LoVo (cell line): ENCODE measurements at regions not wholly inside any gene's neighbourhood (a gene's known extent, or its start where the extent isn't known, plus 50 kb on each side); places are given as distances from the start of the nearest gene placed in this dataset.

ENCODE experiments used
- DNase-seq: peaks from one replicate; pipeline ENCODE4 v3.0.0-alpha.2; 2016; ENCODE audit warnings: low spot score

DNA sequence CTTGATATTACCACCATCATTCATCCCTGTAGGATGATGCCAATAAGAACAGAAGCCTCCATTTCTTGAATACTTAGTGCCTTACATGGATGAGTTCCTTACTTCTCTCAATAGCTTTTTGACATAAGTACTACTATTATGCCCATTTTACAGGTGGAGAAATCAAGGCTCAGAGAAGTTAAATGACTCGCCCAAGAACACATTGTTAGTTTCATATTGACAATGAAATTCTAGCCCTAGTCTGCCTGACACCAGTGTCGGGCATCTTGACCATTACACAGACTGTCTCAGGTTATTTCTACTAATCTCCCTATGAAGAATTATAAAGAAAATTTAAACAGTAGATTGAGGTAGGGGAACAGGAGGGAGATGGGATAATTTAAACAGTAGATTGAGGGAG lies 52.5 kb upstream of the ARL8B start:
- DNase-seq, result no peak

DNA sequence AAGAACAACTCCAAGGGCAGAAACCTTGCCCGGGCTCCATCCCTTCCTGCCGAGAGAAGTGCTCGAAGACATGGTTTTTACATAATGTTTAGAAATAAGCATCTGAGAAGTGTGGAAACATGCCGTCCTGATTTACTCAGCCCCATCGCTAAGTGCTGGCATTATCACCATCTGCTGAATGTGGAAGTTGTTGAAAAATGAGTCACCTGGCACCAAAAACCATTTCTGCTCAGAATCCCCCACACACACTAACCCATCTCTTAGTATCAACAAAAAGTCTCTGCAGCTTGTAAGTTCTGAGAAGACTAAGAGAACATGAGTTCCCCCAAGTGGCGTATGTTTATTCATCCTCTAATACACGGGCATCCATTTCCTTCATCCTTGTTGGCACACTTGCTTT lies 51.0 kb upstream of the ARL8B start:
- no peak for DNase-seq

DNA sequence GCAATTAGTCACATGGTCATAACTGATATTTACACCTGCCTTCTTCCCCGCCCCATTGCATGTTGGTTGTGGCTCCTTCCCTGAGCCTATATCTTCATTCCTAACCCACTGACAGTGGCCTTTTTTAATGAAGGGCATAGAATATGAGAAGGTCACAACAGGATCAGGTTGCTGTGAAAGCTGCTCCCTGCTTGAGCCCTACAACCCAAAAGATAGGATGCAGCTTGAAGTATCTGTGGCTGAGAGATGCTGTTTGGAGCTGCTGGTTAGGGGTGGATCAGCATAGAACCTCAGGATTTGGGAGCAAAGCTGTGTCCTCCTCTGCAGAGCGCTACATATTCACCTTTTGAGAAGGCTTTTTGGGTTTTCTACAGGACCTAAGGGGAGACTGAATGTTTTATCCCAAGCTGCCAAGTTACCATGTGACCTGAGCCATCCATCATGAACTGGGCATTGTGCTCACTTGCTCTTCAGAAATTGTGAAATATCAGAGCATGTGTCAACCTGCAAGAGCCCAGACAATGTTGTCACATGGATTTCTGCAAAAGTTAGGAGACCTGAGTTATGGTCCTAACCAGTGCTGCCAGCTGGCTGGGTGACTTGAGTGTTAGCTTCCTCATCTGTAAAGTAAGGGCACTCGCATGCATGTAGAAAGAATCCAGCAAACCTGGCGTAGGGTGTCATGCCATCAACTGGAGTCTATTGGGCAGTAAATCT lies 49.8 kb upstream of the ARL8B start:
- no peak for DNase-seq
